ENCODE measurements at regions not wholly inside any gene's neighbourhood (a gene's known extent, or its start where the extent isn't known, plus 50 kb on each side); places are given as distances from the start of the nearest gene placed in this dataset.

- no CpG with 5 or more reads among the region's 3 CpGs for WGBS, 2 donors (ENCODE audit: extremely low coverage in 2 of 2, insufficient read length in 2 of 2, insufficient replicate concordance in 1 of 2)
Measured at GRCh38 chr3:150067561-150067960, 96.9 kb upstream of the PFN2 start.

GRCh38 chr3:150064971-150065370, 94.3 kb upstream of the PFN2 start:
- Histone ChIP-seq H3K4me1 (ENCODE audit: control insufficient read depth in 2 of 2, insufficient read depth in 1 of 2, low read depth in 1 of 2, low read length in 2 of 2) (peaks cover 0 to 5% of the 10 kb centered on the region in 2 donors), H4K8ac (ENCODE audit: low read depth, low read length) (no peak overlapping the region), H3K4ac (ENCODE audit: low read length) (no peak overlapping the region), H3K4me3 (ENCODE audit: low read length in 2 of 2) (no peak overlapping the region), H3K14ac (ENCODE audit: low read length) (no peak overlapping the region), H2BK15ac (ENCODE audit: low read length) (no peak overlapping the region), H2BK12ac (ENCODE audit: low read length) (no peak overlapping the region), H4K91ac (ENCODE audit: low read depth, low read length, poor library complexity) (no peak overlapping the region), H2AFZ (ENCODE audit: low read length) (no peak overlapping the region), H2AK5ac (ENCODE audit: low read depth, low read length) (no peak overlapping the region), H2BK5ac (ENCODE audit: low read length) (no peak overlapping the region), H3K79me1 (ENCODE audit: low read depth, low read length) (no peaks in the 10 kb centered on the region), H3K9ac (ENCODE audit: low read depth, low read length, poor library complexity) (no peak overlapping the region), H3K27ac (replicated peaks; ENCODE audit: low read length) (no peak overlapping the region), H3K18ac (ENCODE audit: low read length) (no peak overlapping the region), H3K36me3 (replicated peaks in 1 of 2; ENCODE audit: control insufficient read depth in 2 of 2, insufficient read depth in 2 of 2, low read length in 2 of 2) (no peaks in the 10 kb centered on the region), H3K23ac (ENCODE audit: low read depth, low read length, poor library complexity) (no peak overlapping the region), H3K9me3 (replicated peaks in 1 of 2; ENCODE audit: control insufficient read depth in 2 of 2, insufficient read depth in 1 of 2, low read depth in 1 of 2, low read length in 2 of 2) (no peaks in the 10 kb centered on the region), H2BK120ac (ENCODE audit: low read depth, low read length) (no peak overlapping the region), H3K27me3 (ENCODE audit: control insufficient read depth in 3 of 3, insufficient read depth in 3 of 3, low read depth in 1 of 3, low read length in 3 of 3) (no peaks in the 10 kb centered on the region), H3K4me2 (ENCODE audit: insufficient read depth, low read length, poor library complexity, severe bottlenecking) (no peak overlapping the region)
- no CpG with 5 or more reads among the region's 2 CpGs for WGBS, 2 donors (ENCODE audit: extremely low coverage in 2 of 2, insufficient read length in 2 of 2, insufficient replicate concordance in 1 of 2)
- no peak for DNase-seq (ENCODE audit: low spot score)

More at GRCh38 chr3:150067561-150067960, 96.9 kb upstream of the PFN2 start:
- Histone ChIP-seq H3K27ac (replicated peaks; ENCODE audit: low read length) (no peak overlapping the region), H3K79me1 (ENCODE audit: low read depth, low read length) (no peaks in the 10 kb centered on the region), H3K23ac (ENCODE audit: low read depth, low read length, poor library complexity) (no peak overlapping the region), H2AK5ac (ENCODE audit: low read depth, low read length) (no peak overlapping the region), H3K27me3 (ENCODE audit: control insufficient read depth in 3 of 3, insufficient read depth in 3 of 3, low read depth in 1 of 3, low read length in 3 of 3) (no peaks in the 10 kb centered on the region), H3K14ac (ENCODE audit: low read length) (no peak overlapping the region), H2BK15ac (ENCODE audit: low read length) (no peak overlapping the region), H2BK120ac (ENCODE audit: low read depth, low read length) (no peak overlapping the region), H4K8ac (ENCODE audit: low read depth, low read length) (no peak overlapping the region), H3K36me3 (replicated peaks in 1 of 2; ENCODE audit: control insufficient read depth in 2 of 2, insufficient read depth in 2 of 2, low read length in 2 of 2) (no peaks in the 10 kb centered on the region), H3K4me3 (ENCODE audit: low read length in 2 of 2) (no peak overlapping the region), H2AFZ (ENCODE audit: low read length) (no peak overlapping the region), H2BK12ac (ENCODE audit: low read length) (no peak overlapping the region), H3K18ac (ENCODE audit: low read length) (no peak overlapping the region), H3K4me1 (ENCODE audit: control insufficient read depth in 2 of 2, insufficient read depth in 1 of 2, low read depth in 1 of 2, low read length in 2 of 2) (peaks cover 0 to 1% of the 10 kb centered on the region in 2 donors), H2BK5ac (ENCODE audit: low read length) (no peak overlapping the region), H3K4me2 (ENCODE audit: insufficient read depth, low read length, poor library complexity, severe bottlenecking) (no peak overlapping the region), H4K91ac (ENCODE audit: low read depth, low read length, poor library complexity) (no peak overlapping the region), H3K9ac (ENCODE audit: low read depth, low read length, poor library complexity) (no peak overlapping the region), H3K4ac (ENCODE audit: low read length) (no peak overlapping the region), H3K9me3 (replicated peaks in 1 of 2; ENCODE audit: control insufficient read depth in 2 of 2, insufficient read depth in 1 of 2, low read depth in 1 of 2, low read length in 2 of 2) (no peaks in the 10 kb centered on the region)
- no peak for DNase-seq (ENCODE audit: low spot score)

GRCh38 chr3:150063237-150063636, 92.5 kb upstream of the PFN2 start:
- Histone ChIP-seq H2BK120ac (ENCODE audit: low read depth, low read length) (no peak overlapping the region), H3K9ac (ENCODE audit: low read depth, low read length, poor library complexity) (no peak overlapping the region), H2AK5ac (ENCODE audit: low read depth, low read length) (no peak overlapping the region), H3K4ac (ENCODE audit: low read length) (no peak overlapping the region), H3K4me2 (ENCODE audit: insufficient read depth, low read length, poor library complexity, severe bottlenecking) (no peak overlapping the region), H3K4me3 (ENCODE audit: low read length in 2 of 2) (no peak overlapping the region), H2AFZ (ENCODE audit: low read length) (no peak overlapping the region), H3K27ac (replicated peaks; ENCODE audit: low read length) (no peak overlapping the region), H2BK15ac (ENCODE audit: low read length) (no peak overlapping the region), H3K18ac (ENCODE audit: low read length) (no peak overlapping the region), H2BK12ac (ENCODE audit: low read length) (no peak overlapping the region), H3K23ac (ENCODE audit: low read depth, low read length, poor library complexity) (no peak overlapping the region), H3K36me3 (replicated peaks in 1 of 2; ENCODE audit: control insufficient read depth in 2 of 2, insufficient read depth in 2 of 2, low read length in 2 of 2) (no peaks in the 10 kb centered on the region), H3K4me1 (ENCODE audit: control insufficient read depth in 2 of 2, insufficient read depth in 1 of 2, low read depth in 1 of 2, low read length in 2 of 2) (peaks cover 0 to 5% of the 10 kb centered on the region in 2 donors), H3K14ac (ENCODE audit: low read length) (no peak overlapping the region), H2BK5ac (ENCODE audit: low read length) (no peak overlapping the region), H3K79me1 (ENCODE audit: low read depth, low read length) (no peaks in the 10 kb centered on the region), H4K8ac (ENCODE audit: low read depth, low read length) (no peak overlapping the region), H4K91ac (ENCODE audit: low read depth, low read length, poor library complexity) (no peak overlapping the region), H3K9me3 (replicated peaks in 1 of 2; ENCODE audit: control insufficient read depth in 2 of 2, insufficient read depth in 1 of 2, low read depth in 1 of 2, low read length in 2 of 2) (no peaks in the 10 kb centered on the region), H3K27me3 (ENCODE audit: control insufficient read depth in 3 of 3, insufficient read depth in 3 of 3, low read depth in 1 of 3, low read length in 3 of 3) (no peaks in the 10 kb centered on the region)
- DNase-seq (ENCODE audit: low spot score), result no peak
- WGBS, 2 donors (ENCODE audit: extremely low coverage in 2 of 2, insufficient read length in 2 of 2, insufficient replicate concordance in 1 of 2), result no CpG with 5 or more reads among the region's 1 CpG

GRCh38 chr3:150062492-150062891, 91.8 kb upstream of the PFN2 start:
- Histone ChIP-seq H2BK120ac (ENCODE audit: low read depth, low read length) (no peak overlapping the region), H3K36me3 (replicated peaks in 1 of 2; ENCODE audit: control insufficient read depth in 2 of 2, insufficient read depth in 2 of 2, low read length in 2 of 2) (no peaks in the 10 kb centered on the region), H3K14ac (ENCODE audit: low read length) (no peak overlapping the region), H3K4ac (ENCODE audit: low read length) (no peak overlapping the region), H3K27me3 (ENCODE audit: control insufficient read depth in 3 of 3, insufficient read depth in 3 of 3, low read depth in 1 of 3, low read length in 3 of 3) (no peaks in the 10 kb centered on the region), H2BK5ac (ENCODE audit: low read length) (no peak overlapping the region), H4K91ac (ENCODE audit: low read depth, low read length, poor library complexity) (no peak overlapping the region), H3K23ac (ENCODE audit: low read depth, low read length, poor library complexity) (no peak overlapping the region), H3K9me3 (replicated peaks in 1 of 2; ENCODE audit: control insufficient read depth in 2 of 2, insufficient read depth in 1 of 2, low read depth in 1 of 2, low read length in 2 of 2) (no peaks in the 10 kb centered on the region), H3K4me3 (ENCODE audit: low read length in 2 of 2) (no peak overlapping the region), H2BK15ac (ENCODE audit: low read length) (no peak overlapping the region), H2AK5ac (ENCODE audit: low read depth, low read length) (no peak overlapping the region), H2AFZ (ENCODE audit: low read length) (peak overlapping the region; percentile 84), H2BK12ac (ENCODE audit: low read length) (no peak overlapping the region), H3K4me1 (ENCODE audit: control insufficient read depth in 2 of 2, insufficient read depth in 1 of 2, low read depth in 1 of 2, low read length in 2 of 2) (peaks cover 0 to 5% of the 10 kb centered on the region in 2 donors), H4K8ac (ENCODE audit: low read depth, low read length) (no peak overlapping the region), H3K18ac (ENCODE audit: low read length) (no peak overlapping the region), H3K4me2 (ENCODE audit: insufficient read depth, low read length, poor library complexity, severe bottlenecking) (no peak overlapping the region), H3K9ac (ENCODE audit: low read depth, low read length, poor library complexity) (no peak overlapping the region), H3K79me1 (ENCODE audit: low read depth, low read length) (no peaks in the 10 kb centered on the region), H3K27ac (replicated peaks; ENCODE audit: low read length) (no peak overlapping the region)
- no peak for DNase-seq (ENCODE audit: low spot score)
- no CpG with 5 or more reads among the region's 6 CpGs for WGBS, 2 donors (ENCODE audit: extremely low coverage in 2 of 2, insufficient read length in 2 of 2, insufficient replicate concordance in 1 of 2)
